ENCODE measurements at regions not wholly inside any gene's neighbourhood (a gene's known extent, or its start where the extent isn't known, plus 50 kb on each side); places are given as distances from the start of the nearest gene placed in this dataset.
"Not testable (repeated sequence)": the region's sequence is repeated elsewhere in the genome, so short reads cannot be mapped to it uniquely, and the experiment has no call there.

DNA sequence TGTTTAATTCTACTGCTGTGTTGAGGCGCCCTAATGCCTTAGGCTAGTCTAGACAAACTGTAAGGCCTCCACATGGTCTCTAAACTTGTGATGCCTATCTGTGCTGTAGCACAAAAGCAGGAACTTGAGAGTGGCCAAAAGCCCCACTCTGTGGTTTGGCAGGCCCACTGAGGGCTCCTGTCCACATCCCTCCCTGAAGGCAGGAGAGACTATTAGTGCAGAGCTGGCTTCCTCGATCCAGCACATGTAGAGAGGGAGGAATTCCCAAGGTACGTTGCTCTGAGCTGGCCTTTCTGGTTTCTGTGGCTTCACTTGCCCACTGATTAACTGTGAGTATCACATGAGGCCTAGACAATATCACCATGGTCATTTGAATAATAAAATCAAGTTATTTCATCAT lies 90.6 kb downstream of the POLR2M start:
- Histone ChIP-seq H2AFZ (no peak overlapping the region), H3K9ac (no peak overlapping the region), H3K4me2 (ENCODE audit: low read length) (no peak overlapping the region), H3K79me2 (no peaks in the 10 kb centered on the region), H3K4me1 (no peaks in the 10 kb centered on the region), H3K27ac (no peak overlapping the region), H3K27me3 (ENCODE audit: control insufficient read depth, insufficient read depth, low read length) (no peaks in the 10 kb centered on the region), H3K4me3 (ENCODE audit: low read depth, low read length) (no peak overlapping the region), H3K36me3 (ENCODE audit: control insufficient read depth, insufficient read depth, low read length) (no peaks in the 10 kb centered on the region), H3K9me3 (ENCODE audit: control insufficient read depth, low read length) (no peaks in the 10 kb centered on the region)
- TF ChIP-seq, protein P1, sequence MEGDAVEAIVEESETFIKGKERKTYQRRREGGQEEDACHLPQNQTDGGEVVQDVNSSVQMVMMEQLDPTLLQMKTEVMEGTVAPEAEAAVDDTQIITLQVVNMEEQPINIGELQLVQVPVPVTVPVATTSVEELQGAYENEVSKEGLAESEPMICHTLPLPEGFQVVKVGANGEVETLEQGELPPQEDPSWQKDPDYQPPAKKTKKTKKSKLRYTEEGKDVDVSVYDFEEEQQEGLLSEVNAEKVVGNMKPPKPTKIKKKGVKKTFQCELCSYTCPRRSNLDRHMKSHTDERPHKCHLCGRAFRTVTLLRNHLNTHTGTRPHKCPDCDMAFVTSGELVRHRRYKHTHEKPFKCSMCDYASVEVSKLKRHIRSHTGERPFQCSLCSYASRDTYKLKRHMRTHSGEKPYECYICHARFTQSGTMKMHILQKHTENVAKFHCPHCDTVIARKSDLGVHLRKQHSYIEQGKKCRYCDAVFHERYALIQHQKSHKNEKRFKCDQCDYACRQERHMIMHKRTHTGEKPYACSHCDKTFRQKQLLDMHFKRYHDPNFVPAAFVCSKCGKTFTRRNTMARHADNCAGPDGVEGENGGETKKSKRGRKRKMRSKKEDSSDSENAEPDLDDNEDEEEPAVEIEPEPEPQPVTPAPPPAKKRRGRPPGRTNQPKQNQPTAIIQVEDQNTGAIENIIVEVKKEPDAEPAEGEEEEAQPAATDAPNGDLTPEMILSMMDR (IDR thresholded peaks at IDR 0.05), result no peak

DNA sequence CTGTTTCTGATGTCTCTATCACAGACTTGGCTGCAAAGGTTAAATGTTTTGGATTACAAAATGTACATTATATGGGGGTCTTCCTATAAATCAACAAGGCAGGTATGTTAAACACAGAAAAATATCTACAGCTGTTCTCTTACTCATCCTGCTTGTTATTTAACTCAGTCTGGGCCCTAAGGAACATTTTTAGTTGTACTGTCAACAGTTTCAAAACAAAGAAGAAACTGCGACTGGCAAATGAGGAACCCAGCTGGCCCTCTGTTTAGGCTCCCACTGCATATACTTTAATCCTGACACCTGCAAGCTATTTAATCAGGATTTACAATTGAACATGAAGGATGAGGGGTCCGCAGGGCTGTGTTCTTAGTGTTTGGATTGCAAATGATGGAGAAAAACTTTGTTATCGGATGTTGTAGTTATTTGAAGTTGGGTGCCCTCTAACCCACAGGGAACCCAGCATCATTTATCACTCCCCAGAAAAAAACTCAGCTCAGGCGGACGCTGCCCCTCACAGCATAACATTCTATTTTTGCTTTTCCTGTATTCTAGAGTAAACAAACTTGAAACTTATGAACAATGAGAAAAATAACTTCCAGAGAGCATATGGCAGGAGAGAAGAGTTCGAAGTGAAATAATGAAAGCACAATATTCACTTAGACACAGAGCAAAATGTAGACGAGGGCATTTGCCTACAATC lies 91.2 kb downstream of the POLR2M start:
- Histone ChIP-seq H3K4me2 (ENCODE audit: low read length) (no peak overlapping the region), H2AFZ (no peak overlapping the region), H3K36me3 (ENCODE audit: control insufficient read depth, insufficient read depth, low read length) (no peaks in the 10 kb centered on the region), H3K4me1 (no peaks in the 10 kb centered on the region), H3K27ac (peak overlapping the region; percentile 7), H3K4me3 (ENCODE audit: low read depth, low read length) (no peak overlapping the region), H3K9ac (no peak overlapping the region), H3K79me2 (no peaks in the 10 kb centered on the region), H3K27me3 (ENCODE audit: control insufficient read depth, insufficient read depth, low read length) (no peaks in the 10 kb centered on the region), H3K9me3 (ENCODE audit: control insufficient read depth, low read length) (no peaks in the 10 kb centered on the region)
- TF ChIP-seq, protein P1 (IDR thresholded peaks at IDR 0.05), result no peak

DNA sequence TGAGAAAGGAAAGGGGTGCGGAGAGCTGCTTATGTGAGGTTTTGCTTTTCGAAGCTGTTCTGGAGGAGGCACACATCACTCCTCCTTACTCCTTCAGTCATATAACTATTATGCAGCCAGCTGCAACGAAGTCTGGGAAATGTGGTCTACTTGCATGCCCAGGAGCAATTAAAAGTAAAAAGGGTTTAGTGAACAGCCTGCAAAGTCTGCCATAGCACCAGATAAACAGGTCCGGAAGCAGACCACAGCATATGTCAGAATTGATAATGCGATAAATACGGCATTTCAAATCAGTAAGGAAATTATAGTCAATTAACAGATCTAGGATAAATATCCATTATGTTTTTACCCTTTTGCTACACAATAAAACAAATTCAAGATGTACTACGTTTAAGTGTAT lies 99.5 kb downstream of the POLR2M start:
- H3K4me1 ChIP-seq, result no peaks in the 10 kb centered on the region
- no peak overlapping the region for H3K4me2 ChIP-seq (ENCODE audit: low read length)
- H3K79me2 ChIP-seq, result no peaks in the 10 kb centered on the region
- H3K27me3 ChIP-seq (ENCODE audit: control insufficient read depth, insufficient read depth, low read length), result no peaks in the 10 kb centered on the region
- no peaks in the 10 kb centered on the region for H3K36me3 ChIP-seq (ENCODE audit: control insufficient read depth, insufficient read depth, low read length)
- no peaks in the 10 kb centered on the region for H3K9me3 ChIP-seq (ENCODE audit: control insufficient read depth, low read length)
- H3K27ac ChIP-seq, result no peak overlapping the region
- H3K4me3 ChIP-seq (ENCODE audit: low read depth, low read length), result no peak overlapping the region
- H3K9ac ChIP-seq, result no peak overlapping the region
- H2AFZ ChIP-seq, result no peak overlapping the region
- TF ChIP-seq, protein P1 (IDR thresholded peaks at IDR 0.05), result no peak

DNA sequence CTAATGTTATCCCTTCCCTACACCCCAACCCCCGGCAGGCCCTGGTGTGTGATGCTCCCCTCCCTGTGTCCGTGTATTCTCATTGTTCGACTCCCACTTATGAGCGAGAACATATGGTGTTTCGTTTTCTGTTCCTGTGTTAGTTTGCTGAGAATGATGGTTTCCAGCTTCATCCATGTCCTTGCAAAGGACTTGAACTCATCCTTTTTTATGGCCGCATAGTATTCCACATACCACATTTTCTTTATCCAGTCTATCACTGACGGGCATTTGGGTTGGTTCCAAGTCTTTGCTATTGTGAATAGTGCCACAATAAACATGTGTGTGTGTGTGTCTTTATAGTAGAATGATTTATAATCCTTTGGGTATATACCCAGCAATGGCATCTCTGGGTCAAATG lies 102.8 kb downstream of the POLR2M start:
- H3K9ac ChIP-seq; H3K4me1 ChIP-seq; H3K4me3 ChIP-seq (ENCODE audit: low read depth, low read length); H3K36me3 ChIP-seq (ENCODE audit: control insufficient read depth, insufficient read depth, low read length); H3K27me3 ChIP-seq (ENCODE audit: control insufficient read depth, insufficient read depth, low read length); H2AFZ ChIP-seq; H3K27ac ChIP-seq; H3K4me2 ChIP-seq (ENCODE audit: low read length); H3K79me2 ChIP-seq; H3K9me3 ChIP-seq (ENCODE audit: control insufficient read depth, low read length): not testable (repeated sequence)

DNA sequence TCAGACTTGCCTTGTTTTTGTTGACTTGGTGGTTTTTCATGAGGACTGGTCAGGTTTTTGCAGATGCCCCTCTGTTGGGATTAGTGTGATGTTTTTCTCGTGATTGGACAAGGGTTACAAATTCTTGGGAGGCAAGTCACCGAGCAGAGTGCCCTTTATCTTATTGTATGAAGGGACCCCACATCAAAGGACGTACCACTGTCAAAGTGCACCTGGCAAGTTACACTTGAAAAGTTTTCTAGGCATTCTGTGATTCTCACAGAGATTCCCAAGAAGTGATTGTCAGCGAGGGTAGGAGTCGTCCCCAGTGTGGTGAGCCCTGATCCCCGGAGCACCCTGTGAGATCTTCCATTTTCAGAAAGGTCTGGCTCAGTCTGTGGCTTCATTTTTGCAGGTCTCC lies 110.1 kb downstream of the POLR2M start:
- Histone ChIP-seq H3K27me3 (ENCODE audit: control insufficient read depth, insufficient read depth, low read length) (no peaks in the 10 kb centered on the region), H3K9ac (no peak overlapping the region), H3K4me1 (no peaks in the 10 kb centered on the region), H3K27ac (no peak overlapping the region), H3K9me3 (ENCODE audit: control insufficient read depth, low read length) (no peaks in the 10 kb centered on the region), H3K4me2 (ENCODE audit: low read length) (no peak overlapping the region), H2AFZ (no peak overlapping the region), H3K4me3 (ENCODE audit: low read depth, low read length) (no peak overlapping the region), H3K79me2 (no peaks in the 10 kb centered on the region), H3K36me3 (ENCODE audit: control insufficient read depth, insufficient read depth, low read length) (no peaks in the 10 kb centered on the region)
- TF ChIP-seq, protein P1 (IDR thresholded peaks at IDR 0.05), result no peak
